Activated CD4-positive, alpha-beta T cell treated with anti-CD3 and anti-CD28 coated beads, Interleukin-2, Interleukin-4, amounts not matched to agents 100 ng/mL and 50 ng/mL, durations not matched to agents 16 hours and 8 hours (primary cell): ENCODE measurements at regions not wholly inside any gene's neighbourhood (a gene's known extent, or its start where the extent isn't known, plus 50 kb on each side); places are given as distances from the start of the nearest gene placed in this dataset.
"Not testable (repeated sequence)": the region's sequence is repeated elsewhere in the genome, so short reads cannot be mapped to it uniquely, and the experiment has no call there.

Experiments
- DNase-seq: peaks from one replicate; pipeline ENCODE4 v3.0.0-alpha.2; 2020; ENCODE audit warnings: low spot score

DNA sequence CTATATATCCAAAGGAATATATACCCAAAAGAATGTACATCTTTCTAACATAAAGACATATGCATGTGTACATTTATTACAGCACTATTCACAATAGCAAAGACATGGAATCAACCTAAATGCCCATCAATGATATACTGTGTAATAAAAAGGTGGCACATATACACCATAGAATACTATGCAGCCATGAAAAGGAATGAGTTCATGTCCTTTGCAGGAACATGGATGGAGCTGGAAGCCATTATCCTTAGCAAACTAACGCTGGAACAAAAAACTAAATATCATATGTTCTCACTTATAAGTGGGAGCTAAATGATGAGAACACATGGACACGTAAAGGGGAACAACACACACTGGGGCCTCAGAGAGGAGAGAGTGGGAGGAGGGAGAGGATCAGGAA lies 365.7 kb upstream of the FTMT start:
- DNase-seq, result not testable (repeated sequence)

DNA sequence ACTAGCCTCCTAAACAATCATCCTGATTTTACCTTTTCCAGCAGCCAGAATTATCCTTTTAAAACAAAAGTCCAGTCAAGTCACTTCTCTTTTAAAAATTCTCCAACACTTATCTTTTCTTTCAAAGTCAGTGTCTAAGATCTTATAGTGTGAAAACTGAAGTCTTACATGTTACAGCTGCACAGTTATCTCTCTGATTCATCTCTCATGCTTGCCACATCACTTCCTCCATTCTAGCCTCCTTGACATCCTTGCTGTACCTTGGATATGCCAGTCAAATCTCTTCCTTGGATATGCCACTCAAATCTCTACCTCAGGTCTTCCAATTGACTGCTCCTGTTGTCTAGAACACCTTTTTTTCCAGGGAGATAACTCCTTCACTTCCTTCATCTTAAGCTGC lies 361.7 kb upstream of the FTMT start:
- DNase-seq, result no peak

- DNase-seq, result no peak
These were observed 354.5 kb upstream of the FTMT start for GRCh38 chr5:121497176-121497575.

DNA sequence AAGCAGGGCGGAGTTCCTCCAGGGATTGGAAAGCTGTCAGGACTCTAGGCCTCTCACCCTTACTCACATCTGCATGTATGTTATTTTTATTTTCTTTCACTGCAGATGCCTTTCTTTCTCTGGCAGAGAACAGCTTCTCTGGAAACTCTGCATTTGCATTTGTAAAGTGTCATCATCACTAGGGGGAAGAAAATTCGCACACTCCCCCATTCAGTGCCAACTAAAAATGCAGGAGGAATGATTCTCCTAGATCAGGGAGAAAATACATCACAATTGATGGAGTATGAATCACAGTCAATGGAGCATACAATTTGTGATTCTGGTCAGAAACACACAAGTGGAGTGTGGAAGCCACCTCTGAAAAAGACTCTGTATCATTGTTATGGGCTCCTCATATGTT lies 351.4 kb upstream of the FTMT start:
- DNase-seq, result no peak

DNA sequence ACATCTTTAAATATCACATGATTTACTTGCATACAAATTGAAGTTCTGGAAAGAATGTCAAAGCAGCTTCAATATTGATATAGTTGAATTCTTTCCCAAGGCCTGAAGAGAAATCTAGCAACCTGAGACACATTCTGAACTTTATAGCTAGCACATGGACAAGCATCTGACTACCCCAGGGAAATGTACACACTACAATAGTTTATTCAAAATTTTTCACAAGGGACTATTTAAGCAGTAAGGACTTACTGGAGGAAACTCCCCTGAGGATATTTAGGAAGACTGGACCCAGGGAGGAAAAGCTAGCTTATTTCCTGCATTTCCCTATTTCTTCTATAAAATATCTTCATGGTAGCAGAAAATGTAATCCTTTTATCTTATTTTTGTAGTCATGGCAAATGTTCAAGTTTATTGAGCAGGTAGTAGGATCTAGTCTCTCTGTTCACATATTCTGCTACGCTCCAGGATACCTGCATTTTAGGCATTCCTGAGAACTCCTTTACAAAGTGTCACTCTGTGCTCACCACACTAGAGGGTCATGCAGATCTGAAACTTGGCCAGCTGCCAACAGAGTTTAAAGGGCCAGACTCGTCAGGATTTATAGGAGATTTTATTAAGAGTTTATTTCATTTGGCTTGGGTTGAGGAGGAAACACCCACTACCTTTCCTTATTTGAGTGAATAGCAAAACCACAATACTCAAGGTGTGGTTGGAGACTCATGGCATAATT lies 348.4 kb upstream of the FTMT start:
- no peak for DNase-seq

DNA sequence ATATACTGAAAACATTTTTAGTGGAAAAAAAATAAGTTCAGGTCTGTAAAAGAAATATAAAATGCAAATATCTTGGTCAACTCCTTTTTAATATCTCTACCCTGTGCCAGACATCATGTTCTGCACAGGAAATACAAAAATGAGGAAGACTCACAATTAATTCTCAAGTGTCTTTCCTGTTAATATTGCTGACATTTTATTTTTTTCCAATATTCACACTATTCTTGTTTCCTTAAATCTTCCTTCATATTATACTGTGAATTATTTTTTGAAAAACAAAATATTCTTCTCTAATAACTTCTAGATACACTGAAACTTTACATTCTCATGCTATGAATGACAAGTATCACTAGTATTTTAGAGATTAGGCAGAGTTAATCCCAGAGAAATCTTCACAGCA lies 334.7 kb upstream of the FTMT start:
- no peak for DNase-seq

DNA sequence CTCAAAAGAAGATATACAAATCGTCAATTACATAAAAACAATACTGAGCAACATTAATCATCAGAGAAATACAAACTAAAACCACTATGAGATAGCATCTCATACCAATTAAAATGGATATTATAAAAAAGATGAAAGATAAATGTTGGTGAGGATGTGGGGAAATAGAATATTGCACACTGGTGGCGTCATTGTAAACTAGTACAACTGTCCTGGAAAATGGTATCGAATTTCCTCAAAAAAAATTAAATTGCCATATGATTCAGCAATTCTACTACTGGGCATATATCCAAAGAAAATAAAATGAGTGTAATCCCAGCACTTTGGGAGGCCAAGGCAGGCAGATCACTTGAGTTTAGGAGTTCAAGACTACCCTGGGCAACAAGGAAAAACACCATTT lies 326.0 kb upstream of the FTMT start:
- no peak for DNase-seq

DNA sequence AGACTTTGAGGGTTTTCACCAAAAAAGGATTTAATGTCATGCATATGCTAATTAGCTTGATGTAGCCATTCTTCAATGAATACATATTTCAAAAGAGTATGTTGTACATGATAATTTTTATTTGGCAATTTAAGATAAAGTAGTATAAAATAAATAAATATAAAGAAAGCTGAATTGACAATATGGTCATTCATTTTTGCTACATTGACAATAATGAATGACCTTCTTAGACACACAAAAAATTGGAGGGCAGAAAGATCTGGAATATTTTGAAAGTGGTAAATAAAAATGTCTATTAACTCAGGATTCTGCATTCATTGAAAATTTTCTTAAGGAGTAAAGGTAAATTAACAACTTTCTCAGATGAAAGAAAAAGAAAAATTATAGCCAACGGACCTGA lies 324.8 kb upstream of the FTMT start:
- no peak for DNase-seq

DNA sequence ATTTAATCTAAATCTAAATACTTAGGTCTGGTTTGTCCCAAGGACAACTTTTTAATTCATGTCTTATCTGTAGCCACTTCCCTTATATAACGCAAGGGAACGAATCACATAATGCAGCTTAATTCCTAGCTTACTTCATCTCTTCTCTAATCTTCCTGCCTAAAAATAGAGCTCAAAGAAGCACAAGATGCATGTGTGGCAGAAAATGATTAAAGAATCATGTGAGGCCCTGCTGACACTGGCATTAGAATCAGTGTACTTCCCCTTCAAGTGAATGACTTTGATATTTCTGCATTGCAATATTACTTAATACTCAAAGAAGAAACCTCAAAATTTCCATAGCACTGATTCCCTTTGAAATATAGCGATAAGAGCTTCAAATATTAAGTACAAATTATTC lies 317.9 kb upstream of the FTMT start:
- DNase-seq, result no peak

- no peak for DNase-seq
These were observed 300.7 kb upstream of the FTMT start for GRCh38 chr5:121550989-121551388.

DNA sequence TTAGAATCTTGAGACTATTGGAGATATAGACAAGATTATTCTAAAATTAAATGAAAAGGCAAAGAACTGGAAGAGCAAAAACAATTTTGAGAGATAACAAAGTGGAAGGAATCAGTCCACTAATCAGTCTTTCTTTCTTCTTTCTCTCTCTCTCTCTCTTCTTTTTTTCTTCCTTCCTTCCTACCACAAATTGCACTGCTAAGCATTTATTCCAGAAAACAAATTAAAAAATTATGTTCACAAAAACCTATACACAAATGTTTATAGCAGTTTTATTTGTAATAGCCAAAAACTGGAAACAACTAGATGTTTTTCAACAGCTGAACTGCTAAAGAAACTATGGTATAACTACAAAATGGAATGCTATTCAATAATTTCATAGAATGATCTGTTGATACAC lies 291.9 kb upstream of the FTMT start:
- DNase-seq, result no peak

- DNase-seq, result no peak
These were observed 279.6 kb upstream of the FTMT start for GRCh38 chr5:121572061-121572460.

- no peak for DNase-seq
These were observed 277.8 kb upstream of the FTMT start for GRCh38 chr5:121573721-121574382.

- no peak for DNase-seq
These were observed 270.1 kb upstream of the FTMT start for GRCh38 chr5:121581588-121581987.

- no peak for DNase-seq
These were observed 254.8 kb upstream of the FTMT start for GRCh38 chr5:121596882-121597281.

- DNase-seq, result no peak
These were observed 242.9 kb upstream of the FTMT start for GRCh38 chr5:121608826-121609225.

- no peak for DNase-seq
These were observed 227.6 kb upstream of the FTMT start for GRCh38 chr5:121624035-121624434.

GRCh38 chr5:121628783-121629182 lies 222.9 kb upstream of the FTMT start:
- no peak for DNase-seq

DNA sequence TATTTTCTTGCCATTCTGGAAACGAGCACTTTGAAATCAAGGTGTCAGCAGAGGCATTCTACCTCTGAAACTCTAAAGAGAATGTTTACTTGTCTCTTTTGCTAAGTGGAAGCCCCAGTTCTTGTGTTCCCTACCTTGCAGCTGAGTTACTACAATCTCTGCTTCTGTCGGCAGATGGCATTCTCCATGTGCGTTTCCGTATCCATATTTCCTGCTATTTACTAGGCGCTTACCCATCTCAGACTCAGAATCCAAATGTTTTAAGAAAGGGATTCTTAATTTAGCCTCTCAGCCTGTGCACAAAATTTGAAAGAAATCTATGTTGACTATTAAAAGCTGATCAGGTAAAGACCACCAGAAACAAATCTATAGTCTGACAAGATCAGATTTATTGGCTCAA lies 221.3 kb upstream of the FTMT start:
- DNase-seq, result no peak

DNA sequence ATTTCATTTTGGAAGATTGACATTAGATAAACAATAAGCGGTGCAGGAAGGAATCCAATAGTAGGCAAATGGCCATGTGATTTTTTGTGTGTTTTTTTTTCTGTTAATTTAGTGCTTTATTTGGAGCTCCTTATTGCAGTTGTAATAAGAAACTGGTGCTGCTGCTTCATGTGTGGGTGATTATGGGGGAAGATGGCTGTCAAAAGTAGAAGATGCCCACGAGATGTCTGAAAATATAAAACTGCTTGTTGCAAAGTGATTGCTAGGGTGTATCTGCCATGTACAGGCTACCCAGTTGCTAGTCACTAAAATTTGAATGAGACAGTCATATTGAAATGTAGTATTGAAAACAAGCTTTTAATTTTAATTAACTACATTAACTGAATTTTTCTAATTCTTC lies 216.7 kb upstream of the FTMT start:
- DNase-seq, result no peak

GRCh38 chr5:121638126-121638525 lies 213.6 kb upstream of the FTMT start:
- DNase-seq, result no peak

GRCh38 chr5:121640298-121640697 lies 211.4 kb upstream of the FTMT start:
- no peak for DNase-seq

DNA sequence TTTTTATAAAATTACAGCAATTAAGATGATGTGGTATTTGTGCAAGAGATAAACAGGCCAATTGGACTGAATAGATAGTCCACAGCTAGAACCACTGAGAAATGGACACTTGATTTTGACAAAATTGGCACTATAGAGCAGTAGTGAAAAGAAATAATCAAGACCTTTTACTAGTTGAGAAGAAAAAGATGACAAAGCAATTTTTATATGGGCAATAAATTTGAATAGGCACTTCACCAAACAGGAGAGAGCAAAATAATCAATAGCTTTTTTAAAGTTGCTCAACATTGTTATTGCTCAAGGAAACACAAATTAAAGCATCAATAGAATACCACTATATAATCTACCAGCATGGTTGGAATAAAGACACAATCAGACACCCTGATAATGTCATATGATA lies 193.5 kb upstream of the FTMT start:
- DNase-seq, result no peak

- DNase-seq, result no peak
These were observed 191.5 kb upstream of the FTMT start for GRCh38 chr5:121660142-121660541.
